ENCODE measurements at regions not wholly inside any gene's neighbourhood (a gene's known extent, or its start where the extent isn't known, plus 50 kb on each side); places are given as distances from the start of the nearest gene placed in this dataset.

GRCh38 chr2:239883326-239884050, 141.7 kb downstream of the NDUFA10 start:
- DNase-seq (ENCODE audit: low read depth in 2 of 2) = no peak

- DNase-seq (ENCODE audit: low read depth in 2 of 2) = no peak
These were observed 142.4 kb downstream of the NDUFA10 start for GRCh38 chr2:239882781-239883180.

- DNase-seq (ENCODE audit: low read depth in 2 of 2) = peak; percentile 44 to 52
These were observed 142.8 kb downstream of the NDUFA10 start for GRCh38 chr2:239882331-239882732.

GRCh38 chr2:239881561-239882320, 143.4 kb downstream of the NDUFA10 start:
- DNase-seq (ENCODE audit: low read depth in 2 of 2) = no peak

GRCh38 chr2:239881031-239881471, 144.1 kb downstream of the NDUFA10 start:
- no peak for DNase-seq (ENCODE audit: low read depth in 2 of 2)

GRCh38 chr2:239880396-239880795, 144.7 kb downstream of the NDUFA10 start:
- DNase-seq (ENCODE audit: low read depth in 2 of 2) = no peak

- no peak for DNase-seq (ENCODE audit: low read depth in 2 of 2)
These were observed 145.6 kb downstream of the NDUFA10 start for GRCh38 chr2:239879423-239880084.

GRCh38 chr2:239878686-239879085, 146.5 kb downstream of the NDUFA10 start:
- DNase-seq (ENCODE audit: low read depth in 2 of 2) = no peak

GRCh38 chr2:239876948-239877289, 148.2 kb downstream of the NDUFA10 start:
- no peak for DNase-seq (ENCODE audit: low read depth in 2 of 2)

GRCh38 chr2:239876271-239876947, 148.7 kb downstream of the NDUFA10 start:
- no peak for DNase-seq (ENCODE audit: low read depth in 2 of 2)

GRCh38 chr2:239874636-239875356, 150.3 kb downstream of the NDUFA10 start:
- DNase-seq (ENCODE audit: low read depth in 2 of 2) = no peak

GRCh38 chr2:239873656-239874635, 151.2 kb downstream of the NDUFA10 start:
- no peak for DNase-seq (ENCODE audit: low read depth in 2 of 2)

- DNase-seq (ENCODE audit: low read depth in 2 of 2) = no peak
These were observed 153.4 kb downstream of the NDUFA10 start for GRCh38 chr2:239871481-239872435.

GRCh38 chr2:239870863-239871262, 154.3 kb downstream of the NDUFA10 start:
- DNase-seq (ENCODE audit: low read depth in 2 of 2) = no peak

GRCh38 chr2:239870276-239870675, 154.9 kb downstream of the NDUFA10 start:
- no peak for DNase-seq (ENCODE audit: low read depth in 2 of 2)

GRCh38 chr2:239869272-239870155, 155.6 kb downstream of the NDUFA10 start:
- no peak for DNase-seq (ENCODE audit: low read depth in 2 of 2)

GRCh38 chr2:239868556-239869181, 156.5 kb downstream of the NDUFA10 start:
- no peak for DNase-seq (ENCODE audit: low read depth in 2 of 2)

- DNase-seq (ENCODE audit: low read depth in 2 of 2) = no peak
These were observed 158.4 kb downstream of the NDUFA10 start for GRCh38 chr2:239866778-239867177.
